ENCODE measurements at regions not wholly inside any gene's neighbourhood (a gene's known extent, or its start where the extent isn't known, plus 50 kb on each side); places are given as distances from the start of the nearest gene placed in this dataset.
"Not testable (repeated sequence)": the region's sequence is repeated elsewhere in the genome, so short reads cannot be mapped to it uniquely, and the experiment has no call there.

DNA sequence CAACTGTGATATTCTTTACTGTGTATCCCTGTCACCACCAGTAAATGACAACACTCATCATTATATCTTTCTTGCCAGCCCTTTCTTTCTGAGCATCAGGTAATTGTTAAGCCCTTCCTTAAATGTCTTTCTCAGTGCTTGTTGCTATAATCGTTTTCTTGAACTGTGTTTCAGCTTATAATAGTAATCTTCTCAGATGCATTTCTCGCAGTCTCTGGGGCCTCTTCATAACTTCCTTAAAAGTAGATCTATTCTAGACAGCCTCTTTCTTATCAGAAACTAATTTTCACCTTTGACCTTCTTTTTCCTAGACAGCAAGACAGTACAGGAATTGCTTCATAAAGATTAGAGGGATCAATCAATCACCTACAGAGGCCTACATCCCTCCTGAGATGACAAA lies 648.1 kb downstream of the CPS1 start:
- ChIA-PET POLR2A (no interaction called here), CTCF (interaction anchor here (1.2 kb wide), 1 partner anchor 11 kb away, joined by 3 read pairs; no protein-coding TSS in a partner anchor)
- Histone ChIP-seq H3K27me3 (replicated peaks in 2 of 5; ENCODE audit: control insufficient read depth in 4 of 5, insufficient read depth in 5 of 5, low read length in 4 of 5) (no peaks in the 10 kb centered on the region), H3K9me3 (ENCODE audit: control extremely low read depth in 1 of 5, control insufficient read depth in 4 of 5, insufficient read depth in 2 of 5, low read depth in 1 of 5, low read length in 4 of 5) (no peaks in the 10 kb centered on the region), H3K4me1 (ENCODE audit: control extremely low read depth in 1 of 4, control insufficient read depth in 4 of 4, insufficient read depth in 4 of 4, low read length in 3 of 4) (no peaks in the 10 kb centered on the region), H3K27ac (ENCODE audit: insufficient read depth in 1 of 2, low read depth in 1 of 2, low read length in 2 of 2, poor library complexity in 1 of 2, severe bottlenecking in 2 of 2) (no peak overlapping the region), H3K36me3 (ENCODE audit: control insufficient read depth in 4 of 4, insufficient read depth in 4 of 4, low read length in 3 of 4) (no peaks in the 10 kb centered on the region), H3K4me3 (ENCODE audit: control insufficient read depth in 1 of 7, extremely low read depth in 1 of 7, insufficient read depth in 4 of 7, low read depth in 2 of 7, low read length in 6 of 7) (no peak overlapping the region)
- no CpG with 5 or more reads among the region's 2 CpGs for WGBS (ENCODE audit: insufficient coverage)
- no peak for DNase-seq

GRCh38 chr2:211204902-211205301 lies 648.5 kb downstream of the CPS1 start:
- ChIA-PET POLR2A (no interaction called here), CTCF (interaction anchor here (1.2 kb wide), 1 partner anchor 12 kb away, joined by 3 read pairs; no protein-coding TSS in a partner anchor)
- no peaks in the 10 kb centered on the region for H3K4me1 ChIP-seq (ENCODE audit: control extremely low read depth in 1 of 4, control insufficient read depth in 4 of 4, insufficient read depth in 4 of 4, low read length in 3 of 4)
- H3K4me3 ChIP-seq (ENCODE audit: control insufficient read depth in 1 of 7, extremely low read depth in 1 of 7, insufficient read depth in 4 of 7, low read depth in 2 of 7, low read length in 6 of 7): no peak overlapping the region
- no peaks in the 10 kb centered on the region for H3K27me3 ChIP-seq (replicated peaks in 2 of 5; ENCODE audit: control insufficient read depth in 4 of 5, insufficient read depth in 5 of 5, low read length in 4 of 5)
- DNase-seq: no peak
- no peaks in the 10 kb centered on the region for H3K9me3 ChIP-seq (ENCODE audit: control extremely low read depth in 1 of 5, control insufficient read depth in 4 of 5, insufficient read depth in 2 of 5, low read depth in 1 of 5, low read length in 4 of 5)
- no peak overlapping the region for H3K27ac ChIP-seq (ENCODE audit: insufficient read depth in 1 of 2, low read depth in 1 of 2, low read length in 2 of 2, poor library complexity in 1 of 2, severe bottlenecking in 2 of 2)
- no peaks in the 10 kb centered on the region for H3K36me3 ChIP-seq (ENCODE audit: control insufficient read depth in 4 of 4, insufficient read depth in 4 of 4, low read length in 3 of 4)
- 100% methylated on average over 3 of the region's 6 CpGs for WGBS (ENCODE audit: insufficient coverage)

DNA sequence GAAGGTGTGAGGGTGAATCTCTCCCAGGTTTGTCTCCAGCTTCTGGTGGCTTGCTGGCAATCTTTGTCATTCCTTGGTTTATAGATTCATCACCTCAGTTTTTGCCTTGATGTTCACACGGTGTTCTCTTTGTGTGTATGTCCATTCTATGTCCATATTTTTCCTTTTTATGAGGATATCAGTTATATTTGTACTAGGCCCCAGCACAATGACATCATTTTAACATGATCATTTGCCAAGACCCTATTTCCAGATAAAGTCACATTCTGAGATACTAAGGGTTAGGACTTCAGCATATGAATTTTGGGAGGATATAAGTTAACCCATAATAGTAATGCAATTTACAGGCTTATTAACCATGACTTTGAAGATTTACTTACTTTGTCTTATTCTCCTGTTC lies 649.0 kb downstream of the CPS1 start:
- Histone ChIP-seq H3K27me3 (replicated peaks in 2 of 5; ENCODE audit: control insufficient read depth in 4 of 5, insufficient read depth in 5 of 5, low read length in 4 of 5) (no peaks in the 10 kb centered on the region), H3K4me1 (ENCODE audit: control extremely low read depth in 1 of 4, control insufficient read depth in 4 of 4, insufficient read depth in 4 of 4, low read length in 3 of 4) (no peaks in the 10 kb centered on the region), H3K9me3 (ENCODE audit: control extremely low read depth in 1 of 5, control insufficient read depth in 4 of 5, insufficient read depth in 2 of 5, low read depth in 1 of 5, low read length in 4 of 5) (no peaks in the 10 kb centered on the region), H3K4me3 (ENCODE audit: control insufficient read depth in 1 of 7, extremely low read depth in 1 of 7, insufficient read depth in 4 of 7, low read depth in 2 of 7, low read length in 6 of 7) (no peak overlapping the region), H3K27ac (ENCODE audit: insufficient read depth in 1 of 2, low read depth in 1 of 2, low read length in 2 of 2, poor library complexity in 1 of 2, severe bottlenecking in 2 of 2) (no peak overlapping the region), H3K36me3 (ENCODE audit: control insufficient read depth in 4 of 4, insufficient read depth in 4 of 4, low read length in 3 of 4) (no peaks in the 10 kb centered on the region)
- ChIA-PET CTCF (no interaction called here), POLR2A (no interaction called here)
- no peak for DNase-seq
- no CpG with 5 or more reads among the region's 1 CpG for whole genome bisulfite sequencing (ENCODE audit: insufficient coverage)

DNA sequence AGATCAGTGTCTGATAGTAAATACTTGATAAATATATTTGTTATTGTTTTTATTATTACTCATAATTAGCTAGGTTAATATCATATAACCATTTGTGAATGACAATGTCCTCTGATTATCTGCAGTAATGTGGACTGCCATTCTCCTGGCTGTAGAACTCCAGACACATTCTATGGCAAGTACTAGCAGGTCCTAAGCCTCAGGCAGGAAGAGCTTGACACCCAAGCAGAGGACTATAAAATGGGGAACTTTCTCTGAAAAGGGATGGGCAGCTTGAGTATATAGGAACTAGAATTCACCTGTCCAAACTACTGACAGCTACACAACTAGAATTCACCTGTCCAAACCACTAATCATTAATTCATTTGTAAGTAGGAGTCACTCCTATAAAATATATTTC lies 649.4 kb downstream of the CPS1 start:
- Histone ChIP-seq H3K27ac (ENCODE audit: insufficient read depth in 1 of 2, low read depth in 1 of 2, low read length in 2 of 2, poor library complexity in 1 of 2, severe bottlenecking in 2 of 2) (no peak overlapping the region), H3K9me3 (ENCODE audit: control extremely low read depth in 1 of 5, control insufficient read depth in 4 of 5, insufficient read depth in 2 of 5, low read depth in 1 of 5, low read length in 4 of 5) (no peaks in the 10 kb centered on the region), H3K4me1 (ENCODE audit: control extremely low read depth in 1 of 4, control insufficient read depth in 4 of 4, insufficient read depth in 4 of 4, low read length in 3 of 4) (no peaks in the 10 kb centered on the region), H3K36me3 (ENCODE audit: control insufficient read depth in 4 of 4, insufficient read depth in 4 of 4, low read length in 3 of 4) (no peaks in the 10 kb centered on the region), H3K4me3 (ENCODE audit: control insufficient read depth in 1 of 7, extremely low read depth in 1 of 7, insufficient read depth in 4 of 7, low read depth in 2 of 7, low read length in 6 of 7) (no peak overlapping the region), H3K27me3 (replicated peaks in 2 of 5; ENCODE audit: control insufficient read depth in 4 of 5, insufficient read depth in 5 of 5, low read length in 4 of 5) (no peaks in the 10 kb centered on the region)
- ChIA-PET CTCF (no interaction called here), POLR2A (no interaction called here)
- DNase-seq: no peak

GRCh38 chr2:211216221-211216620 lies 659.8 kb downstream of the CPS1 start:
- no peak overlapping the region for H3K27ac ChIP-seq (ENCODE audit: insufficient read depth in 1 of 2, low read depth in 1 of 2, low read length in 2 of 2, poor library complexity in 1 of 2, severe bottlenecking in 2 of 2)
- CTCF ChIA-PET: no interaction called here

DNA sequence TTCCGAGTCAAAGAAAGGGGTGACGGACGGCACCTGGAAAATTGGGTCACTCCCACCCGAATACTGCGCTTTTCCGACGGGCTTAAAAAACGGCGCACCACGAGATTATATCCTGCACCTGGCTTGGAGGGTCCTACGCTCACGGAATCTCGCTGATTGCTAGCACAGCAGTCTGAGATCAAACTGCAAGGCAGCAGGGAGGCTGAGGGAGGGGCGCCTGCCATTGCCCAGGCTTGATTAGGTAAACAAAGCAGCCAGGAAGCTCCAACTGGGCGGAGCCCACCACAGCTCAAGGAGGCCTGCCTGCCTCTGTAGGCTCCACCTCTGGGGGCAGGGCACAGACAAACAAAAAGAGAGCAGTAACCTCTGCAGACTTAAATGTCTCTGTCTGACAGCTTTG lies 663.1 kb downstream of the CPS1 start:
- H3K4me3 ChIP-seq (ENCODE audit: control insufficient read depth in 1 of 7, extremely low read depth in 1 of 7, insufficient read depth in 4 of 7, low read depth in 2 of 7, low read length in 6 of 7); DNase-seq; H3K27me3 ChIP-seq (replicated peaks in 2 of 5; ENCODE audit: control insufficient read depth in 4 of 5, insufficient read depth in 5 of 5, low read length in 4 of 5); POLR2A ChIA-PET; H3K27ac ChIP-seq (ENCODE audit: insufficient read depth in 1 of 2, low read depth in 1 of 2, low read length in 2 of 2, poor library complexity in 1 of 2, severe bottlenecking in 2 of 2); CTCF ChIA-PET; H3K4me1 ChIP-seq (ENCODE audit: control extremely low read depth in 1 of 4, control insufficient read depth in 4 of 4, insufficient read depth in 4 of 4, low read length in 3 of 4); H3K36me3 ChIP-seq (ENCODE audit: control insufficient read depth in 4 of 4, insufficient read depth in 4 of 4, low read length in 3 of 4); H3K9me3 ChIP-seq (ENCODE audit: control extremely low read depth in 1 of 5, control insufficient read depth in 4 of 5, insufficient read depth in 2 of 5, low read depth in 1 of 5, low read length in 4 of 5): not testable (repeated sequence)
- WGBS (ENCODE audit: insufficient coverage): 95% methylated on average over 4 of the region's 15 CpGs

More at GRCh38 chr2:211216221-211216620, 659.8 kb downstream of the CPS1 start:
- peaks cover 0 to 3% (median 0%) of the 10 kb centered on the region in 4 experiments for H3K4me1 ChIP-seq (ENCODE audit: control extremely low read depth in 1 of 4, control insufficient read depth in 4 of 4, insufficient read depth in 4 of 4, low read length in 3 of 4)
- POLR2A ChIA-PET: no interaction called here
- no peaks in the 10 kb centered on the region for H3K36me3 ChIP-seq (ENCODE audit: control insufficient read depth in 4 of 4, insufficient read depth in 4 of 4, low read length in 3 of 4)
- WGBS (ENCODE audit: insufficient coverage): no CpG with 5 or more reads among the region's 1 CpG
- no peaks in the 10 kb centered on the region for H3K9me3 ChIP-seq (ENCODE audit: control extremely low read depth in 1 of 5, control insufficient read depth in 4 of 5, insufficient read depth in 2 of 5, low read depth in 1 of 5, low read length in 4 of 5)
- DNase-seq: no peak
- no peak overlapping the region for H3K4me3 ChIP-seq (ENCODE audit: control insufficient read depth in 1 of 7, extremely low read depth in 1 of 7, insufficient read depth in 4 of 7, low read depth in 2 of 7, low read length in 6 of 7)
- no peaks in the 10 kb centered on the region for H3K27me3 ChIP-seq (replicated peaks in 2 of 5; ENCODE audit: control insufficient read depth in 4 of 5, insufficient read depth in 5 of 5, low read length in 4 of 5)

DNA sequence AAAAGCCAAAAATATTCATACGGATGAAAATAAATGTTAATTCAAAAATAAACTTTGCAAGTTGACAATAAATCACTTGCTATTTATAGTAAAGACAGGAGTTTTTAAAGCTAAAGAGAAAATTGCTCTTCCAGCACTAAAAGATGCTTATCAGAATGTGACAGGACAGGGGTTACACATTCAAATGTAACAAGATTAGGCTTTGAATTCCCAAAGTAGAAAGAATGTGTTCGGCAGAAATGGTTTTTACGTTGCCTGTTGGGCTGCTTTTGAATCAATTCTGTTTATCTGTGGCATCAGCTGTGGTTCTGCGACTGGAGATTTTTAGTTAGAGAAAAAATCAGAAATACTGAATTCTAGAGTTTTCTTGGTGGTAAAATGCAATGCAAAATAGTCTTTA lies 669.4 kb downstream of the CPS1 start:
- Histone ChIP-seq H3K27me3 (replicated peaks in 2 of 5; ENCODE audit: control insufficient read depth in 4 of 5, insufficient read depth in 5 of 5, low read length in 4 of 5) (no peaks in the 10 kb centered on the region), H3K36me3 (ENCODE audit: control insufficient read depth in 4 of 4, insufficient read depth in 4 of 4, low read length in 3 of 4) (no peaks in the 10 kb centered on the region), H3K4me1 (ENCODE audit: control extremely low read depth in 1 of 4, control insufficient read depth in 4 of 4, insufficient read depth in 4 of 4, low read length in 3 of 4) (no peaks in the 10 kb centered on the region), H3K4me3 (ENCODE audit: control insufficient read depth in 1 of 7, extremely low read depth in 1 of 7, insufficient read depth in 4 of 7, low read depth in 2 of 7, low read length in 6 of 7) (no peak overlapping the region), H3K9me3 (ENCODE audit: control extremely low read depth in 1 of 5, control insufficient read depth in 4 of 5, insufficient read depth in 2 of 5, low read depth in 1 of 5, low read length in 4 of 5) (no peaks in the 10 kb centered on the region), H3K27ac (ENCODE audit: insufficient read depth in 1 of 2, low read depth in 1 of 2, low read length in 2 of 2, poor library complexity in 1 of 2, severe bottlenecking in 2 of 2) (no peak overlapping the region)
- DNase-seq: no peak
- POLR2A ChIA-PET: no interaction called here
- CTCF ChIA-PET: no interaction called here
- 80% methylated on average over 1 of the region's 4 CpGs for WGBS (ENCODE audit: insufficient coverage)

All from common myeloid progenitor, CD34-positive (primary cell).